GM18520 (cell line): ENCODE measurements at regions not wholly inside any gene's neighbourhood (a gene's known extent, or its start where the extent isn't known, plus 50 kb on each side); places are given as distances from the start of the nearest gene placed in this dataset.
"Not testable (repeated sequence)": the region's sequence is repeated elsewhere in the genome, so short reads cannot be mapped to it uniquely, and the experiment has no call there.

Experiments used
- ATAC-seq: cut with Tn5 transposase; IDR thresholded peaks from one replicate; pipeline ENCODE4 v1.9.1; 2021; ENCODE audit not compliant: unreplicated experiment

- no peak for ATAC-seq
Observed at GRCh38 chr11:56883371-56883987, 105.2 kb upstream of the OR5AK2 start.

- ATAC-seq = no peak
Observed at GRCh38 chr11:56876621-56877275, 112.0 kb upstream of the OR5AK2 start.

GRCh38 chr11:56855217-56855616 is 106.7 kb upstream of the OR9G4 start:
- no peak for ATAC-seq

- no peak for ATAC-seq
Observed at GRCh38 chr11:56852131-56852530, 103.6 kb upstream of the OR9G4 start.

GRCh38 chr11:56849852-56850251 is 101.4 kb upstream of the OR9G4 start:
- no peak for ATAC-seq

GRCh38 chr11:56849250-56849649 is 100.8 kb upstream of the OR9G4 start:
- no peak for ATAC-seq

- ATAC-seq = no peak
Observed at GRCh38 chr11:56848141-56848809, 99.8 kb upstream of the OR9G4 start.

GRCh38 chr11:56846631-56847576 is 98.4 kb upstream of the OR9G4 start:
- ATAC-seq = no peak

- no peak for ATAC-seq
Observed at GRCh38 chr11:56845121-56845732, 96.7 kb upstream of the OR9G4 start.

- ATAC-seq = no peak
Observed at GRCh38 chr11:56843816-56844215, 95.3 kb upstream of the OR9G4 start.

GRCh38 chr11:56842814-56843794 is 94.6 kb upstream of the OR9G4 start:
- ATAC-seq = no peak

- no peak for ATAC-seq
Observed at GRCh38 chr11:56841210-56841810, 92.8 kb upstream of the OR9G4 start.

- ATAC-seq = not testable (repeated sequence)
Observed at GRCh38 chr11:56827357-56827756, 78.9 kb upstream of the OR9G4 start.

- ATAC-seq = no peak
Observed at GRCh38 chr11:56819916-56820315, 71.4 kb upstream of the OR9G4 start.

GRCh38 chr11:56817661-56818060 is 69.2 kb upstream of the OR9G4 start:
- ATAC-seq = no peak

- no peak for ATAC-seq
Observed at GRCh38 chr11:56816259-56816658, 67.8 kb upstream of the OR9G4 start.

- ATAC-seq = no peak
Observed at GRCh38 chr11:56808326-56808725, 59.8 kb upstream of the OR9G4 start.

- ATAC-seq = no peak
Observed at GRCh38 chr11:56799691-56800210, 51.3 kb upstream of the OR9G4 start.
